Uterus (tissue), 3 donors: ENCODE measurements at regions not wholly inside any gene's neighbourhood (a gene's known extent, or its start where the extent isn't known, plus 50 kb on each side); places are given as distances from the start of the nearest gene placed in this dataset.

Experiments
- DNase-seq, 2 donors: peaks; one replicate each; pipeline ENCODE4 v3.0.0-alpha.2; 2019 to 2020
- H3K27ac ChIP-seq, 2 donors: fragments of 200-600 bp; sonication (generic); 1 replicate in 1 of 2; 2 replicates in 1 of 2; pipeline ENCODE4 v1.5.1; 2016 to 2018
- H3K27me3 ChIP-seq, 2 donors: fragments of 200-600 bp; sonication (generic); one replicate each; pipeline ENCODE4 v1.5.1; 2018 to 2019; ENCODE audit warnings: control low read depth in 1 of 2
- H3K36me3 ChIP-seq, 2 donors: fragments of 200-600 bp; sonication (generic); one replicate each; pipeline ENCODE4 v1.5.1; 2019; ENCODE audit warnings: control low read depth in 1 of 2
- H3K4me1 ChIP-seq, 2 donors: fragments of 200-600 bp; sonication (generic); one replicate each; pipeline ENCODE4 v1.5.1; 2018 to 2019; ENCODE audit warnings: control low read depth in 1 of 2
- H3K4me3 ChIP-seq, 2 donors: fragments of 200-600 bp; sonication (generic); 1 replicate in 1 of 2; 2 replicates in 1 of 2; pipeline ENCODE4 v1.5.1; 2018 to 2019; ENCODE audit warnings: mild to moderate bottlenecking in 1 of 2
- H3K9me3 ChIP-seq, 2 donors: fragments of 200-600 bp; sonication (generic); one replicate each; pipeline ENCODE4 v1.5.1; 2019; ENCODE audit warnings: control low read depth in 1 of 2
- CTCF ChIP-seq, 4 experiments: fragments of 200-600 bp in 2 of 4; fragments of 450-650 bp in 2 of 4; sonication (generic) in 2 of 4; IDR thresholded peaks; one replicate each; pipeline ENCODE4 v1.5.1; 2016 to 2019; ENCODE audit warnings: antibody characterized with exemption in 4 of 4, mild to moderate bottlenecking in 2 of 4, moderate library complexity in 1 of 4
- POLR2A ChIP-seq, 2 donors: fragments of 450-650 bp; IDR thresholded peaks; one replicate each; pipeline ENCODE4 v1.6.1; 2016; ENCODE audit warnings: antibody characterized with exemption in 2 of 2, mild to moderate bottlenecking in 1 of 2, moderate library complexity in 1 of 2
- intact Hi-C: fragments of 100-400 bp; cut with DNase I; formaldehyde crosslinking; loops from one replicate; pipeline ENCODE4 v1.15.1; 2023; ENCODE audit warnings: low total_unique reads
- donor health status: DM: yes; HTN: yes; CAD: no.

- no peak for DNase-seq
- no peaks in the 10 kb centered on the region for H3K9me3 ChIP-seq
- no peak overlapping the region for H3K4me3 ChIP-seq
- intact Hi-C loops: no loop called here
- H3K27me3 ChIP-seq: no peaks in the 10 kb centered on the region
- H3K36me3 ChIP-seq: no peaks in the 10 kb centered on the region
- H3K27ac ChIP-seq: no peak overlapping the region
- TF ChIP-seq POLR2A (IDR thresholded peaks at IDR 0.05) (no peak), CTCF (IDR thresholded peaks at IDR 0.05) (no peak)
- H3K4me1 ChIP-seq: no peaks in the 10 kb centered on the region
Measured at GRCh38 chr3:117752984-117753717, 1043.6 kb downstream of the TUSC7 start.

GRCh38 chr3:117754058-117754457 lies 1044.5 kb downstream of the TUSC7 start:
- no peak for DNase-seq
- no peaks in the 10 kb centered on the region for H3K9me3 ChIP-seq
- intact Hi-C loops: no loop called here
- H3K4me1 ChIP-seq: no peaks in the 10 kb centered on the region
- TF ChIP-seq POLR2A (IDR thresholded peaks at IDR 0.05): no peak
- no peaks in the 10 kb centered on the region for H3K36me3 ChIP-seq
- no peaks in the 10 kb centered on the region for H3K27me3 ChIP-seq
- H3K27ac ChIP-seq: no peak overlapping the region
- H3K4me3 ChIP-seq: no peak overlapping the region

- intact Hi-C loops: no loop called here
- no peak for DNase-seq
- Histone ChIP-seq H3K27ac (no peak overlapping the region), H3K36me3 (no peaks in the 10 kb centered on the region), H3K4me1 (no peaks in the 10 kb centered on the region), H3K4me3 (no peak overlapping the region), H3K27me3 (no peaks in the 10 kb centered on the region), H3K9me3 (no peaks in the 10 kb centered on the region)
- no peak for TF ChIP-seq CTCF (IDR thresholded peaks at IDR 0.05)
- TF ChIP-seq POLR2A (IDR thresholded peaks at IDR 0.05): no peak
Measured at GRCh38 chr3:117754841-117755240, 1045.3 kb downstream of the TUSC7 start.

GRCh38 chr3:117756563-117756962 lies 1047.0 kb downstream of the TUSC7 start:
- Histone ChIP-seq H3K4me3 (no peak overlapping the region), H3K4me1 (no peaks in the 10 kb centered on the region), H3K27me3 (no peaks in the 10 kb centered on the region), H3K36me3 (no peaks in the 10 kb centered on the region), H3K27ac (no peak overlapping the region), H3K9me3 (no peaks in the 10 kb centered on the region)
- DNase-seq: no peak
- TF ChIP-seq CTCF (IDR thresholded peaks at IDR 0.05) (no peak), POLR2A (IDR thresholded peaks at IDR 0.05) (no peak)
- intact Hi-C loops: no loop called here

GRCh38 chr3:117761703-117762620 lies 1052.4 kb downstream of the TUSC7 start:
- intact Hi-C loops: no loop called here
- DNase-seq: no peak
- H3K9me3 ChIP-seq: no peaks in the 10 kb centered on the region
- H3K4me1 ChIP-seq: no peaks in the 10 kb centered on the region
- peak overlapping the region in 1 of 2 donors; percentile 26 for H3K27ac ChIP-seq
- TF ChIP-seq POLR2A (IDR thresholded peaks at IDR 0.05) (no peak), CTCF (IDR thresholded peaks at IDR 0.05) (no peak)
- no peaks in the 10 kb centered on the region for H3K36me3 ChIP-seq
- no peak overlapping the region for H3K4me3 ChIP-seq
- H3K27me3 ChIP-seq: no peaks in the 10 kb centered on the region
